A549 (cell line): ENCODE measurements at regions not wholly inside any gene's neighbourhood (a gene's known extent, or its start where the extent isn't known, plus 50 kb on each side); places are given as distances from the start of the nearest gene placed in this dataset.
A peak's percentile ranks its signal among the peaks of the same experiment; 100 is the strongest.

Source experiments
- ATAC-seq, 2 experiments: fragments of 200-7000 bp in 1 of 2; fragments of >200 bp in 1 of 2; cut with Nextera tagmentation in 1 of 2; cut with Tn5 transposase in 1 of 2; 3 replicates each; pipeline versions ENCODE4 v1.8.0 to v1.9.1; 2018 to 2020; ENCODE audit warnings: mild to moderate bottlenecking in 1 of 2, moderate library complexity in 1 of 2
- CTCF ChIA-PET: fragments of 300-600 bp; sonication (Branson Sonifier 250); formaldehyde crosslinking; extraction: SDS; loops from one replicate; lab custom pipeline; 2021; ENCODE audit warnings: antibody characterized with exemption, inconsistent platforms; lab: Yijun Ruan, JAX
- POLR2A ChIA-PET: fragments of 350-600 bp; formaldehyde crosslinking; extraction: SDS; loops from one replicate; lab custom pipeline; 2021; ENCODE audit warnings: antibody characterized with exemption, inconsistent platforms; lab: Yijun Ruan, JAX
- DNase-seq, 2 experiments: peaks; one replicate each; pipeline versions ENCODE4 v3.0.0 to v3.0.0-alpha.2; 2011 to 2016; ENCODE audit warnings: low read depth in 1 of 2, low spot score in 1 of 2
- FAIRE-seq: peaks from 2 replicates; lab custom pipeline; 2011; peaks lifted over from hg19 to GRCh38; lab: Jason Lieb, UNC
- H3K27ac ChIP-seq, 2 experiments: fragments of >200 bp; sonication (Bioruptor Twin); formaldehyde crosslinking; 3 replicates each; pipeline ENCODE4 v1.5.1; 2016 to 2017
- H3K4me1 ChIP-seq: fragments of >200 bp; sonication (Bioruptor Twin); formaldehyde crosslinking; 3 replicates; pipeline ENCODE4 v1.6.1; 2016
- H3K4me2 ChIP-seq: fragments of >200 bp; sonication (Bioruptor Twin); formaldehyde crosslinking; 3 replicates; pipeline ENCODE4 v1.6.1; 2016
- H3K4me3 ChIP-seq: fragments of >200 bp; sonication (Bioruptor Twin); formaldehyde crosslinking; 3 replicates; pipeline ENCODE4 v1.5.1; 2016
- H3K9me3 ChIP-seq: fragments of >200 bp; sonication (Bioruptor Twin); formaldehyde crosslinking; 3 replicates; pipeline ENCODE4 v1.6.1; 2016
- ATOH8 ChIP-seq: fragments of 250-450 bp; sonication (Bioruptor Pico); IDR thresholded peaks from 2 replicates; pipeline ENCODE4 v1.5.0; 2020; ENCODE audit warnings: low read depth, mild to moderate bottlenecking, moderate library complexity
- CBX2 ChIP-seq: fragments of 200-600 bp; sonication (generic); IDR thresholded peaks from 2 replicates; pipeline ENCODE4 v1.6.1; 2016; ENCODE audit warnings: low read depth, mild to moderate bottlenecking, borderline replicate concordance
- CHD2 ChIP-seq: fragments of 150-350 bp; IDR thresholded peaks from 2 replicates; pipeline ENCODE4 v1.6.1; 2014; ENCODE audit warnings: low read length; ENCODE audit not compliant: partially characterized antibody
- CHD4 ChIP-seq: fragments of 200-600 bp; sonication (generic); IDR thresholded peaks from 2 replicates; pipeline ENCODE4 v1.6.1; 2016; ENCODE audit warnings: antibody characterized with exemption, mild to moderate bottlenecking, borderline replicate concordance
- CTCF ChIP-seq: fragments of >200 bp; sonication (Bioruptor Twin); formaldehyde crosslinking; IDR thresholded peaks from 3 replicates; pipeline ENCODE4 v1.5.1; 2016
- E2F6 ChIP-seq: IDR thresholded peaks from 2 replicates; pipeline ENCODE4 v1.6.1; 2012; ENCODE audit warnings: low read depth, borderline replicate concordance
- EP300 ChIP-seq, 2 experiments: fragments of >200 bp; sonication (Bioruptor Twin); formaldehyde crosslinking; IDR thresholded peaks; 2 replicates in 1 of 2; 3 replicates in 1 of 2; pipeline ENCODE4 v1.6.1; 2016 to 2017
- FOSB ChIP-seq: fragments of 250-450 bp; sonication (Bioruptor Pico); IDR thresholded peaks from 2 replicates; pipeline ENCODE4 v1.5.0; 2020; ENCODE audit warnings: mild to moderate bottlenecking, moderate library complexity
- HEYL ChIP-seq: fragments of 250-450 bp; sonication (Bioruptor Pico); IDR thresholded peaks from 2 replicates; pipeline ENCODE4 v1.8.0; 2021; ENCODE audit warnings: mild to moderate bottlenecking, moderate library complexity
- HMGXB4 ChIP-seq: fragments of 250-450 bp; sonication (Bioruptor Pico); IDR thresholded peaks from 2 replicates; pipeline ENCODE4 v1.5.0; 2021; ENCODE audit warnings: mild to moderate bottlenecking, moderate library complexity, borderline replicate concordance
- HOXB13 ChIP-seq: fragments of 250-450 bp; sonication (Bioruptor Pico); IDR thresholded peaks from 2 replicates; pipeline ENCODE4 v1.5.0; 2020; ENCODE audit warnings: low read depth, mild to moderate bottlenecking, moderate library complexity
- MAFK ChIP-seq: fragments of 450-650 bp; IDR thresholded peaks from 2 replicates; pipeline ENCODE4 v1.6.1; 2014; ENCODE audit not compliant: partially characterized antibody
- MAX ChIP-seq: IDR thresholded peaks from 2 replicates; pipeline ENCODE4 v1.6.1; 2012
- MYC ChIP-seq: IDR thresholded peaks from 2 replicates; pipeline ENCODE4 v1.6.1; 2012; ENCODE audit warnings: mild to moderate bottlenecking, inconsistent platforms, low read length, improper control_type of control experiment, borderline replicate concordance
- NFE2L2 ChIP-seq: fragments of 150-350 bp; conservative IDR thresholded peaks from 2 replicates; pipeline ENCODE4 v1.6.1; 2014; ENCODE audit warnings: low read length
- NPAS2 ChIP-seq: fragments of 250-450 bp; sonication (Bioruptor Pico); IDR thresholded peaks from 2 replicates; pipeline ENCODE4 v1.8.0; 2022; ENCODE audit warnings: mild to moderate bottlenecking, moderate library complexity, borderline replicate concordance
- POLR2A ChIP-seq: IDR thresholded peaks from 2 replicates; pipeline ENCODE4 v1.6.1; 2012; ENCODE audit warnings: mild to moderate bottlenecking, low read length
- RARB ChIP-seq: fragments of 250-450 bp; sonication (Bioruptor Pico); IDR thresholded peaks from 2 replicates; pipeline ENCODE4 v1.8.0; 2021; ENCODE audit warnings: mild to moderate bottlenecking, moderate library complexity
- RCOR1 ChIP-seq: fragments of 150-350 bp; IDR thresholded peaks from 2 replicates; pipeline ENCODE4 v1.6.1; 2014; ENCODE audit warnings: antibody characterized with exemption, low read length, low read depth
- SMC3 ChIP-seq: fragments of >200 bp; sonication (Bioruptor Twin); formaldehyde crosslinking; IDR thresholded peaks from 3 replicates; pipeline ENCODE4 v1.6.1; 2018; ENCODE audit warnings: inconsistent platforms
- SREBF2 ChIP-seq: fragments of 450-650 bp; IDR thresholded peaks from 2 replicates; pipeline ENCODE4 v1.6.1; 2014; ENCODE audit warnings: mild to moderate bottlenecking, moderate library complexity
- TP53 ChIP-seq: fragments of 250-450 bp; sonication (Bioruptor Pico); IDR thresholded peaks from 2 replicates; pipeline ENCODE4 v1.5.0; 2021; ENCODE audit warnings: mild to moderate bottlenecking, moderate library complexity
- ZSCAN20 ChIP-seq: fragments of 250-450 bp; sonication (Bioruptor Pico); IDR thresholded peaks from 2 replicates; pipeline ENCODE4 v1.8.0; 2022; ENCODE audit warnings: mild to moderate bottlenecking, moderate library complexity
- WGBS: methylation state at CpG from one replicate; pipeline ENCODE4 v1.1.6; 2017; ENCODE audit errors: missing lambda C conversion rate; 5-methylcytosine and 5-hydroxymethylcytosine counted together

- no peak for TF ChIP-seq HMGXB4 (CRISPR knock-in tag)
Measured at GRCh38 chr18:68256418-68257067, 458.4 kb downstream of the TMX3 start (continued).

GRCh38 chr18:68244786-68245185 lies 470.1 kb downstream of the TMX3 start:
- POLR2A ChIA-PET: no interaction called here
- Histone ChIP-seq H3K4me3 (no peak overlapping the region), H3K27ac (no peak overlapping the region), H3K4me1 (no peaks in the 10 kb centered on the region)
- no peak for FAIRE-seq
- CTCF ChIA-PET: interaction anchor here (0.6 kb wide), 1 partner anchor 17 kb away, joined by 5 read pairs; no protein-coding TSS in a partner anchor
- TF ChIP-seq ATOH8 (CRISPR knock-in tag) (no peak), POLR2A (no peak), NPAS2 (CRISPR knock-in tag) (no peak), RARB (CRISPR knock-in tag) (no peak), HEYL (no peak), RCOR1 (no peak), TP53 (CRISPR knock-in tag) (no peak), MAX (no peak), FOSB (CRISPR knock-in tag) (no peak), MYC (no peak), HOXB13 (CRISPR knock-in tag) (no peak), E2F6 (no peak), CTCF (no peak), SMC3 (no peak), EP300 (IDR thresholded peaks at IDR 0.05) (no peak), CBX2 (no peak), NFE2L2 (no peak), SREBF2 (no peak), CHD2 (no peak), CHD4 (no peak)
- TF ChIP-seq, all 56 proteins: peak for 0
- DNase-seq (no peak), ATAC-seq (no peak)
- H3K4me2 ChIP-seq: no peak overlapping the region
- no peaks in the 10 kb centered on the region for H3K9me3 ChIP-seq
- 5% methylated on average over 2 of the region's 2 CpGs for WGBS

GRCh38 chr18:68241881-68242280 lies 473.0 kb downstream of the TMX3 start:
- no peak overlapping the region for H3K4me3 ChIP-seq
- CTCF ChIA-PET: no interaction called here
- POLR2A ChIA-PET: no interaction called here
- no peak overlapping the region for H3K27ac ChIP-seq
- no peak for FAIRE-seq
- ATAC-seq: no peak
- H3K4me2 ChIP-seq: no peak overlapping the region
- TF ChIP-seq ZSCAN20 (CRISPR knock-in tag) (no peak), SREBF2 (no peak), MYC (no peak), MAFK (peak; percentile 54)
- H3K4me1 ChIP-seq: no peaks in the 10 kb centered on the region
- no peak for DNase-seq
- H3K9me3 ChIP-seq: no peaks in the 10 kb centered on the region
